NCI-H1436 treated with DMSO at 0.1 percent for 48 hours (cell line): ENCODE measurements at regions not wholly inside any gene's neighbourhood (a gene's known extent, or its start where the extent isn't known, plus 50 kb on each side); places are given as distances from the start of the nearest gene placed in this dataset.

Source experiments
- DNase-seq: peaks from one replicate; lab custom pipeline; 2025; lab: John Stamatoyannopoulos, UW

DNA sequence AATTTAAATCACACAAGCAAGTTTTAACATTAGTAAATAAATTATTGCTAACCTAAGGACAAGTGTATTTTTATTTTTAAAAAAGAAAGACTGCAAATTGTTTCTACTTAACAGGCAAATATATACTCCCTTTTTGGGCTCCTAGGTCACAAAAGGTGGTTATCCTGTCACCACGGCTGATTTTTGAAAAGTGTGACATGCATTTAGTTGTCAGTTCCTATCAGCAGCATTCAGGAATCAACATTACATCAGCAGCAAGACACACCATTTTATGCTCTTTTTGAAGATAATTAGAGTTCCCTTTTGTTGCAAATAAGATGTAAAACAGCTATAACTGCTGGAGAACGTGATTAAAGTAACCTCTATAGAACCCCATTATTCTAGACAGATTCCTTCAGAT is 357.5 kb upstream of the TMCO5A start:
- DNase-seq = no peak

GRCh38 chr15:37581866-37582532 is 352.4 kb upstream of the TMCO5A start:
- DNase-seq = no peak

DNA sequence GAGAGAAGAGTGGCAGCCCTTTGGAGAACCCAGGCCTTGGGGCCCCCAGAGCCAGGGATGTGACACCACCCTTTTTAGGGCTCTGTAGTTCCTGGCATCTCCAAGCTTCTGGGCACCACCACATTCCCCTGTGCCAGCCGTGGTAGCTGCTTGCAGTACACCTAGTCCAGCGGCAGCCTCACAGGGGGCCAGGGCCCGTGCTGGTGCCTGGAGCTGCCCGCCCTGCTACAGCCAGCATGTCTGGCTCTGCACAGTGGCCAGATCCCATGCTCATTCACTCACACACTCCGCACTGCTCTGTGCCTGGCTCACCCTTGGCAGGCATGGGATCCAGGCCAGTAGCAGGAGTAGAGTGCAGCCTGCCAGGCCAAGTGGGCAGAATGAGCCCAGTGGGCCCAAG is 351.6 kb upstream of the TMCO5A start:
- DNase-seq = no peak

GRCh38 chr15:37586011-37586583 is 348.3 kb upstream of the TMCO5A start:
- DNase-seq = no peak

- DNase-seq = no peak
Observed at GRCh38 chr15:37586976-37587375, 347.5 kb upstream of the TMCO5A start.

- no peak for DNase-seq
Observed at GRCh38 chr15:37594417-37594816, 340.0 kb upstream of the TMCO5A start.

GRCh38 chr15:37595426-37595970 is 338.9 kb upstream of the TMCO5A start:
- DNase-seq = no peak

- no peak for DNase-seq
Observed at GRCh38 chr15:37599156-37599555, 335.3 kb upstream of the TMCO5A start.

DNA sequence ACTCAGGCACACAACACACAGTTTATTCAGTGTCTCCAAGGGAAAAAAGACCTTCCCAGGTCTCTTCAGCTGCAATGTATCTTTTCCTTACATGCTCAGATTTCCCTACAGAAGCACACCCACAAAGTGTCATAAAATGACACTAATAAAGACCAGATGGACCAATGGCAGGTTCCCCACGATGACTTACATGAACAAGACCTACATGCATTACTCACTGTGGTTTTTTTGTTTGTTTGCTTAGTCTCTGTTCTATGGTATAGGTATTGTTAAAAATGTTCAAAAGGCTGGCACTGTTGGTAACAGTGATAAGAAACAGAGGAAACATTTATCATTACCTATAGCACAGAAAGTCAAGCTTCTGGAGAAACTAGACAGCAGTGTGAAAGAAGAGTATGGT is 318.2 kb upstream of the TMCO5A start:
- DNase-seq = no peak

GRCh38 chr15:37618353-37618752 is 316.1 kb upstream of the TMCO5A start:
- no peak for DNase-seq

- no peak for DNase-seq
Observed at GRCh38 chr15:37619358-37620042, 314.9 kb upstream of the TMCO5A start.

DNA sequence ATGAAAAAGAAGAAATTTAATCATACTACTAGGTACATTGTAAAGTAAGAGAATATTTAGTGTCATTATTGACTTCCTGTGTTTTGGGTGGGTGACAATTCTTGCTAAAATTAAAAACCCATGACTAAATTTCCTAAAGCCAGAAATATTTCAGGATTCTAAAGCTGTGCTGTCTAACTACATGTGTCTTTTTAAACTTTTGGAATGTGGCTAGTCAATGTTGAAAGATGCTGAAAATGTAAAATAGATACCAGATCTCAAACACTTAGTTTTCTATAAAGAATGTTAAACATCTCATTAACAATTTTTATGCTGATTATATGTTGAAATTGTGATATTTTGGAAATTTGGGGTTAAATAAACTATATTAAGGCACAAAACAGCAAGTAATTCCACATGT is 308.9 kb upstream of the TMCO5A start:
- no peak for DNase-seq

DNA sequence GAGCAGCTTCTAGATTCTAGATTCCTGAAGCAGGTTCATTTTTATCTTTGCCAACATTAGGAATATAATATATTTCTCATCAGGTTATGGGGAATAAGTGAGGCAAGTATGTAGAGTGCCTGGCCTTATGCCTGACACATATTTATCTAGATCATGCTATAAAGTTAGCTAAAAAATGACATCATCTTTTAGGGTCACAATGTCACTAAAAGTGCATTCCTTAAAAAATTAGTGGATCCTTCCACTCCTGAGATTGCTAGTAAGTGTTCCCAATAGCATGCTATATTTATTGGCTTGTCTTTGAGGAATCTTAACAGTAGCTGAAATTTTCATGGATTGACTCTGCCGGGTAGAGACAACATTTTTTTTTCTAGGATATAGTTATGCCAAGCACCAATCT is 305.9 kb upstream of the TMCO5A start:
- no peak for DNase-seq

DNA sequence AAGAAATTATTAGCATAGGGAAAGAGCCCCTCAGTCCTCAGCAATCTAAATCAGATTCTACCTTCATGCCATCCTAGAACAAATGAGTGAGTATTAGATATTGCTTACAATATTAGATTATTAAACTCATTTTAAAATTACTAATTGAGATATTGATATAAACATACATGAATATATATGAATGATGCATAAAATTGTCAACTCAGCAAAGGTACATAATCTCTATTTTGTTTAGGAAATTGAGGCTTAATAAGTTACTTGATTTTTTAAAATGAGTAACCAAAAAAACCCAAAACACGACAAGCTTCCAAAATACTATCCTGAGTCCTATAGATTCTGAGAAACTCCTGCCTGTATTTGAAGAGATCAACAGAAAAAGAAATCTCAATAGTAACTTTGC is 297.7 kb upstream of the TMCO5A start:
- no peak for DNase-seq

DNA sequence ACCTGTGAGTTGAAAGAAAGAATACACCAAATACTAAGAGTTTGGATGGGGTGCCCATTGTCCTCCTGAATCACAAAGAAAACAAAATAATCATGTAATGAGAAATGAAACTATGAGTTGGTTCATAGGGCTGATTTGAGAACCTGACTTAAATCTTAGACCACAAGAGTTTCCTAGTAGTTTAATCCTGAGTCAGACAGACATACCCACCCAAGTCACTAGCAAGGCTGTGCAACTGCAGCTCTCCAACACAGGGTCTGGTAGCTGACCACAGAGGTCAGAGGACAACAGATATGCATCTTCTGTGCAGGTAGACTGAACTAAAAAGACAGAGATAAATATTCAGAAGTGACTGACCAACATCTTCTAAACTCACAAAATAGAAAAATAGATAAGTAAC is 296.3 kb upstream of the TMCO5A start:
- DNase-seq = no peak

GRCh38 chr15:37638691-37639090 is 295.7 kb upstream of the TMCO5A start:
- no peak for DNase-seq

- no peak for DNase-seq
Observed at GRCh38 chr15:37652646-37653417, 281.6 kb upstream of the TMCO5A start.

GRCh38 chr15:37678124-37678523 is 256.3 kb upstream of the TMCO5A start:
- no peak for DNase-seq

GRCh38 chr15:37679627-37680026 is 254.8 kb upstream of the TMCO5A start:
- no peak for DNase-seq

DNA sequence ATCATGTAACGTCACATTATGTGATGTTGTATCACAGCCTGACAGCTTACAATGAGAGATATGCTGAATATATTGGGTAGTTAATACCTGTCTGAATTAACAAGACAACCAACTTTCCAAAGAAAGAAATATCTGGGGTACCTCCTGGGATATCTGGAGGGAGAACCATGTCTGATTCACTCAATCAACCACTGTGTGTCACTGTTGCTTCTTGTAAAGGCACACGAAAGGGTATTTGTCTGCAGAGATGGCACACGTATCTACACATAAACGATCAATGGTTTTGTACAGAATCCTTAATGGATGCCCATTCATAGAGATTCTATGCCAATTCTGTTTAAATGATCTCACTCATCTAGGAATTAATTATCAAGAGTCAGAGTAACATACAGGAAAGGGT is 252.1 kb upstream of the TMCO5A start:
- DNase-seq = no peak

- no peak for DNase-seq
Observed at GRCh38 chr15:37691911-37692310, 242.5 kb upstream of the TMCO5A start.

DNA sequence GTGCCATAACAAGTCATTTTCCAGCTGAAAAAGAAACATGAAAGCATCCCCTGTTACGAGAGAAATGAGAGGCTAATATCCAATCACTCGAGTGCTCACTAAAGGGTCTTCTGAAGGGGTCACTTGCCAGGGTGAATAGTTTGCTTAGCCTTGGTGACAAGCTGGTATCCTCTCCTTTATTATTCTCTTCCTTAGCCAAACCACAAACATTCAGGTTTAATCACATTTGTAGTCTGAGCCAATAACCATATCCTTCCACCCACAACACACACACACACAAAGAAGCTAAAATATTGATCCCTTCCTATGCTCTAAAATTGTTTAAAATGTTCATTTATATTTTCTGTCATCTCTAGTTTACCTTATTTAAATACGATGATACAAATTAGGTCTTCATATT is 240.5 kb upstream of the TMCO5A start:
- DNase-seq = no peak

DNA sequence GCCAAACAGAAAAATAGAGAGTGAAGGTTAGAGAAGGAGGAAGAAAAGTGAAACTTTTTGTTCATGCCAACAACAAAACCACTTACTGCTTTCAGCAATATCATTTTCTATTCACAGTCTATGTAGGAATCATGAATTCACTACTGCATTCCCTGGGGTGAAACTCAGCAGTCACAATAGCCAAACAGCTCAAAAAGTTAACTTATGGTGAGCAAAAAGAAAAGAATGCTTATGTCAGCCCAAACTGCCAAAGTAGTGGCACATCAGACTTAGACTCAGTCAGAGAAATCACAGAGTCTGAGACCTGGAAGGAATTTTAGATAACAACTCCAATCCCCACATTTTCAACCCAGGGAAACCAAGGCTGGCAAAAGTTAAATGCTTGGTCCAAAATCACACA is 238.7 kb upstream of the TMCO5A start:
- DNase-seq = no peak
